ENCODE measurements at regions not wholly inside any gene's neighbourhood (a gene's known extent, or its start where the extent isn't known, plus 50 kb on each side); places are given as distances from the start of the nearest gene placed in this dataset.

GRCh38 chr5:81817980-81818379, 67.1 kb upstream of the SSBP2 start:
- TF ChIP-seq CTCF (optimal IDR thresholded peaks at IDR 0.05 in 1 of 3, IDR thresholded peaks at IDR 0.05 in 1 of 3, conservative IDR thresholded peaks at IDR 0.05 in 1 of 3; ENCODE audit: extremely low read depth in 1 of 3, insufficient read depth in 2 of 3, low read length in 3 of 3) (no peak), EZH2 (IDR thresholded peaks at IDR 0.05; ENCODE audit: low read length) (no peak)
